LNCaP clone FGC (cell line): ENCODE measurements at regions not wholly inside any gene's neighbourhood (a gene's known extent, or its start where the extent isn't known, plus 50 kb on each side); places are given as distances from the start of the nearest gene placed in this dataset.
"Not testable (repeated sequence)": the region's sequence is repeated elsewhere in the genome, so short reads cannot be mapped to it uniquely, and the experiment has no call there.

Source experiments
- DNase-seq: peaks from one replicate; pipeline ENCODE4 v3.0.0-alpha.2; 2011; ENCODE audit warnings: low read depth
- H3K4me3 ChIP-seq: 2 replicates; pipeline ENCODE4 v1.5.1; 2011; ENCODE audit warnings: mild to moderate bottlenecking, low read depth, low read length, control low read depth
- CTCF ChIP-seq: IDR thresholded peaks from 2 replicates; pipeline ENCODE4 v1.5.1; 2012; ENCODE audit warnings: mild to moderate bottlenecking; ENCODE audit not compliant: control insufficient read depth, insufficient read depth; ENCODE audit errors: extremely low read depth

- no peak overlapping the region for H3K4me3 ChIP-seq
- DNase-seq, result no peak
- TF ChIP-seq CTCF, result no peak
Observed at GRCh38 chr12:75690296-75690955, 179.0 kb upstream of the KRR1 start.

- DNase-seq, result not testable (repeated sequence)
Observed at GRCh38 chr12:75686233-75686632, 174.8 kb upstream of the KRR1 start.

GRCh38 chr12:75685617-75686225 lies 174.3 kb upstream of the KRR1 start:
- H3K4me3 ChIP-seq, result no peak overlapping the region
- TF ChIP-seq CTCF, result no peak
- DNase-seq, result no peak

More at GRCh38 chr12:75686233-75686632, 174.8 kb upstream of the KRR1 start:
- H3K4me3 ChIP-seq, result not testable (repeated sequence)

GRCh38 chr12:75684678-75685616 lies 173.5 kb upstream of the KRR1 start:
- DNase-seq, result no peak
- no peak overlapping the region for H3K4me3 ChIP-seq
- no peak for TF ChIP-seq CTCF

- DNase-seq, H3K4me3 ChIP-seq: not testable (repeated sequence)
Observed at GRCh38 chr12:75683995-75684586, 172.7 kb upstream of the KRR1 start.

- DNase-seq, result no peak
- TF ChIP-seq CTCF, result no peak
- no peak overlapping the region for H3K4me3 ChIP-seq
Observed at GRCh38 chr12:75683220-75683619, 171.8 kb upstream of the KRR1 start.

- no peak for DNase-seq
- H3K4me3 ChIP-seq, result no peak overlapping the region
- TF ChIP-seq CTCF, result no peak
Observed at GRCh38 chr12:75677522-75677921, 166.1 kb upstream of the KRR1 start.
